ENCODE measurements at regions not wholly inside any gene's neighbourhood (a gene's known extent, or its start where the extent isn't known, plus 50 kb on each side); places are given as distances from the start of the nearest gene placed in this dataset.

DNA sequence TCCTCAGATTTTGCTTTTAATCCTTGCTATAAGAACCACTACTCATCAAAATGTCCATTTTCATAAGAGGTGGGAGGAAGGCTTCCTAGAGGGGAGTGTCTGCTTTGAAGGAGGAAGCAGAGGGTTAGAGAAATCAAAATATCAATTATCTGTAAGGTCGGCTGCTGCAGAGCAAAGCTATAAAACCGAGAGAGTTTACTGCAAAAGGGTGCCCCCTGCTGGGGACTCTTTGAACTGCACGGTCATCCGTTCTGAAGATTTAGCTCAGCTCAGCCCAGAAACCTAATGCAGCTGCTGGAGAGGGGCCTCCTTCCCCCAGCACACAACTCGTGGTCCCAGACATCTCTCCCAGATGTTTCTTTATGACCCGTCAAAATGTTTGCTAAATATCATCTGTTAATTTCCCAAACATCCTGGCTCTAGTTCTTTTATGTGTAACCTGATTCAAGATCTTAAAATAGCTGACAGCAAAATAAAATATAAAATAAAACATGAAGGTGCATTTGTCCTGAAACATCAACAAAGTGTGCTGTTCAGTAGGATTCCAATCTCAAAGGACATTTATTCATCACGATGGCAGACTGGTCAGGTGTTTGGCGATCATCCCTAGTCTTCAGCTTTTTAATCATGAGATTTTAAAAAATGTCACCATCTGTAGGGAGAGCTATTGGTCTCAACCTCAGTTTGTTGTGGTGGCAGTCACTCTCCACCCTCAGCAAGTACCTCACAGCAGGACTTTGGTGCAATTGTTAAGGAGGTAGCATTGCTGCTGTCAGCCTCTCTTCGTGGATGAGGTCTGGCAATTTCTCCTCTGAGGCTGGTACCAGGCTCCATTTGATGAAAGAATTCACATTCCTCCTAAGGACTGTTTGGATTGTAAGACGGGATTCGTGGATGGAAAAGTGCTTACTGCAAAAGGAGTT is 185.9 kb downstream of the MTX2 start:
- 10% methylated on average over 9 of the region's 11 CpGs for WGBS (ENCODE audit: insufficient coverage)
- TF ChIP-seq, protein P1, sequence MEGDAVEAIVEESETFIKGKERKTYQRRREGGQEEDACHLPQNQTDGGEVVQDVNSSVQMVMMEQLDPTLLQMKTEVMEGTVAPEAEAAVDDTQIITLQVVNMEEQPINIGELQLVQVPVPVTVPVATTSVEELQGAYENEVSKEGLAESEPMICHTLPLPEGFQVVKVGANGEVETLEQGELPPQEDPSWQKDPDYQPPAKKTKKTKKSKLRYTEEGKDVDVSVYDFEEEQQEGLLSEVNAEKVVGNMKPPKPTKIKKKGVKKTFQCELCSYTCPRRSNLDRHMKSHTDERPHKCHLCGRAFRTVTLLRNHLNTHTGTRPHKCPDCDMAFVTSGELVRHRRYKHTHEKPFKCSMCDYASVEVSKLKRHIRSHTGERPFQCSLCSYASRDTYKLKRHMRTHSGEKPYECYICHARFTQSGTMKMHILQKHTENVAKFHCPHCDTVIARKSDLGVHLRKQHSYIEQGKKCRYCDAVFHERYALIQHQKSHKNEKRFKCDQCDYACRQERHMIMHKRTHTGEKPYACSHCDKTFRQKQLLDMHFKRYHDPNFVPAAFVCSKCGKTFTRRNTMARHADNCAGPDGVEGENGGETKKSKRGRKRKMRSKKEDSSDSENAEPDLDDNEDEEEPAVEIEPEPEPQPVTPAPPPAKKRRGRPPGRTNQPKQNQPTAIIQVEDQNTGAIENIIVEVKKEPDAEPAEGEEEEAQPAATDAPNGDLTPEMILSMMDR (IDR thresholded peaks at IDR 0.05): peak; percentile 97
- peaks cover 29 to 38% of the 10 kb centered on the region in 2 donors for H3K27me3 Mint-ChIP-seq (ENCODE audit: low read depth in 2 of 2)

DNA sequence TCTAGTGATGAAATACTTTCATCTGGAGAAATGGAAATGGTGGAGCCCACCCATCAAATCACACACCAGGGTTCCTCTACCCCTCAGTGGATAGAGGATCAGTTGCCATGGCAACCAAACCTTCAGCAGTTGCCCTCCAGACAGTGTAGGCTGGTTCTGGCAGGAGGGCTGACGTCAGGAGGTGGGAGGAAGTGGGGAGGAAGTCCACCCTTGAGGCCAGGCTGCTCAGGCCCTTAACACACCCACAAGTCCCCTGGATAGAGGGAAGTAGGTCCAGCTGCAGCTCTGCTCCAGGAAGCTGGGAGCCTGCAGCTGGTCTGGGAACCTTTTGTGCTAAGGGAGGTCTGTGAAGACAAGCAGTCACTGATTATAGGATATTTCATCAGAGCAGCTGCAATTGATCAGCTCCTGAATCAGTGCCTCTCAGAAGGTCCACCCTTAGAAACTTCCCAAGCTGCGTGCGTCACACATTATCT is 186.6 kb downstream of the MTX2 start:
- no peaks in the 10 kb centered on the region for H3K4me1 Mint-ChIP-seq
- H3K9me3 ChIP-seq (ENCODE audit: control insufficient read depth, insufficient read depth, low read length): no peaks in the 10 kb centered on the region
- no peak for DNase-seq

More for the DNA sequence above, 185.9 kb downstream of the MTX2 start:
- Histone ChIP-seq H3K4me1 (ENCODE audit: control insufficient read depth, insufficient read depth, low read length) (no peaks in the 10 kb centered on the region), H3K4me3 (ENCODE audit: low read length) (no peak overlapping the region), H3K36me3 (ENCODE audit: control insufficient read depth, insufficient read depth, low read length) (no peaks in the 10 kb centered on the region), H3K9me3 (ENCODE audit: control insufficient read depth, insufficient read depth, low read length) (no peaks in the 10 kb centered on the region), H3K27ac (ENCODE audit: low read length) (no peak overlapping the region), H3K27me3 (ENCODE audit: control insufficient read depth, insufficient read depth, low read length) (peaks cover 8% of the 10 kb centered on the region)
- Mint-ChIP-seq H3K36me3 (no peaks in the 10 kb centered on the region), H3K9me3 (no peaks in the 10 kb centered on the region), H3K4me3 (no peak overlapping the region), H3K27ac (no peak overlapping the region), H3K4me1 (no peaks in the 10 kb centered on the region)
- DNase-seq (peak; percentile 72 to 80), ATAC-seq (peak; percentile 76 to 87 (median 80))
- intact Hi-C loops (cut with micrococcal nuclease): loop anchor here (1.0 kb wide), 2 partner anchors 328 to 1089 kb away; no protein-coding TSS in a partner anchor

DNA sequence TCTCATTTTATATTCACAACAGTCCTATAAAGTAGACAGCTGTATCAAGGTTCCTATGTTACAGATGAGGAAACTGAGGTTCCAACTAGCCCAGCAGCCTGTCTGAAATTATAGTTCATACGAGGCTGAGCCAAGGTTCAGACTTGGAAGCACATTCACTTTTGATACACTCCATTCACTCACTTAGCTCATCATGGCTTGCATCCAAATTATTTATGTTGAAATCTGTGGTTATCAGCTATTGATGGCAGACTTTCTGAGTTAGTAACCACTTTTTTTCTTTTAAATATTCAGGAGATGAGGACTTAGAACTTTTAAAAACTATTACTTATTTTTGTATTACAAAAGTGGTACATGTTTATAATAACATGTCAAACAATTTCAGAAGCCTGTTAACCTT is 188.2 kb downstream of the MTX2 start:
- H3K36me3 ChIP-seq (ENCODE audit: control insufficient read depth, insufficient read depth, low read length): no peaks in the 10 kb centered on the region
- intact Hi-C loops (cut with micrococcal nuclease): no loop called here
- no peaks in the 10 kb centered on the region for H3K9me3 Mint-ChIP-seq
- DNase-seq (no peak), ATAC-seq (no peak)
- H3K4me3 Mint-ChIP-seq: no peak overlapping the region
- H3K36me3 Mint-ChIP-seq: no peaks in the 10 kb centered on the region
- H3K27me3 Mint-ChIP-seq (ENCODE audit: low read depth in 2 of 2): peaks cover 28 to 46% of the 10 kb centered on the region in 2 donors
- H3K4me1 Mint-ChIP-seq: no peaks in the 10 kb centered on the region
- no peak overlapping the region for H3K4me3 ChIP-seq (ENCODE audit: low read length)
- WGBS (ENCODE audit: insufficient coverage): 71% methylated on average over 1 of the region's 1 CpG
- TF ChIP-seq, protein P1 (IDR thresholded peaks at IDR 0.05): no peak
- no peaks in the 10 kb centered on the region for H3K9me3 ChIP-seq (ENCODE audit: control insufficient read depth, insufficient read depth, low read length)
- H3K27ac Mint-ChIP-seq: no peak overlapping the region
- no peaks in the 10 kb centered on the region for H3K4me1 ChIP-seq (ENCODE audit: control insufficient read depth, insufficient read depth, low read length)
- peaks cover 9% of the 10 kb centered on the region for H3K27me3 ChIP-seq (ENCODE audit: control insufficient read depth, insufficient read depth, low read length)
- no peak overlapping the region for H3K27ac ChIP-seq (ENCODE audit: low read length)

More for the DNA sequence above, 186.6 kb downstream of the MTX2 start:
- Histone ChIP-seq H3K27ac (ENCODE audit: low read length) (no peak overlapping the region), H3K4me1 (ENCODE audit: control insufficient read depth, insufficient read depth, low read length) (no peaks in the 10 kb centered on the region), H3K4me3 (ENCODE audit: low read length) (no peak overlapping the region), H3K27me3 (ENCODE audit: control insufficient read depth, insufficient read depth, low read length) (peaks cover 8% of the 10 kb centered on the region), H3K36me3 (ENCODE audit: control insufficient read depth, insufficient read depth, low read length) (no peaks in the 10 kb centered on the region)
- H3K9me3 Mint-ChIP-seq: no peaks in the 10 kb centered on the region
- peaks cover 29 to 39% of the 10 kb centered on the region in 2 donors for H3K27me3 Mint-ChIP-seq (ENCODE audit: low read depth in 2 of 2)
- H3K4me3 Mint-ChIP-seq: no peak overlapping the region
- no peak for ATAC-seq
- H3K27ac Mint-ChIP-seq: no peak overlapping the region
- no peaks in the 10 kb centered on the region for H3K36me3 Mint-ChIP-seq
- 87% methylated on average over 2 of the region's 3 CpGs for WGBS (ENCODE audit: insufficient coverage)
- TF ChIP-seq, protein P1 (IDR thresholded peaks at IDR 0.05): no peak
- intact Hi-C loops (cut with micrococcal nuclease): loop anchor here (1.0 kb wide), 2 partner anchors 329 to 1090 kb away; no protein-coding TSS in a partner anchor

All from natural killer cell (primary cell).